HG02588 (cell line): ENCODE measurements at regions not wholly inside any gene's neighbourhood (a gene's known extent, or its start where the extent isn't known, plus 50 kb on each side); places are given as distances from the start of the nearest gene placed in this dataset.

Experiments used
- ATAC-seq: cut with Tn5 transposase; IDR thresholded peaks from one replicate; pipeline ENCODE4 v1.9.1; 2021; ENCODE audit warnings: mild to moderate bottlenecking, moderate library complexity; ENCODE audit not compliant: unreplicated experiment

- no peak for ATAC-seq
These were observed 111.4 kb upstream of the LIMCH1 start for GRCh38 chr4:41426539-41426938.

DNA sequence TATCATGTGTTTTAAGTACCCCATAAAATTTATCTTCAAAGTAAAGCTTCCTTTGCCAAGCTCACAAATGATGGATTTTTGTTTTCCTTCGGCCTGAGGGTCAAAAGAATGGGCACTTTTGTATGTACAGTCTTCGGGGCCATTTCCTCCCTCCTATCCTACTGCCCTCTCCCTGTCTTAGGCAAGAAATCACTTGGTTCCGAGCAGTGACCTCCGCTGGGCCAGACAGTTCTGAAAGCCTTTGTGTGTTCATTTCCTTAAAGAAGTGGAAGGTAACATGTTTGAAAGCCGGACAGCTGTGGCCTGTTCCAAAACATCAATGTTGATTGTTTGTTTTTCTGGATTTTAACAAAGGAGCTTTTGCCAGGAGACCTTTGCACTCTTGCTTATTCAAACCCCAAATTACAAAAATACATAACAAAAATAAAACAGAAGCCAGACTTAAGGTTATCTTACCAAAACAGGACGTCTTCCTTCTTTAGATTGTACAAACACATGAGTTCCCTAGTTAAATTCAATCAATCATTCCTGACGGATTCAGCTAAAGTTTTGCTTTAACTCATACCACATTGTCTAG is 110.6 kb upstream of the LIMCH1 start:
- ATAC-seq: no peak

- no peak for ATAC-seq
These were observed 109.9 kb upstream of the LIMCH1 start for GRCh38 chr4:41427931-41428600.

- no peak for ATAC-seq
These were observed 109.2 kb upstream of the LIMCH1 start for GRCh38 chr4:41428601-41429279.

DNA sequence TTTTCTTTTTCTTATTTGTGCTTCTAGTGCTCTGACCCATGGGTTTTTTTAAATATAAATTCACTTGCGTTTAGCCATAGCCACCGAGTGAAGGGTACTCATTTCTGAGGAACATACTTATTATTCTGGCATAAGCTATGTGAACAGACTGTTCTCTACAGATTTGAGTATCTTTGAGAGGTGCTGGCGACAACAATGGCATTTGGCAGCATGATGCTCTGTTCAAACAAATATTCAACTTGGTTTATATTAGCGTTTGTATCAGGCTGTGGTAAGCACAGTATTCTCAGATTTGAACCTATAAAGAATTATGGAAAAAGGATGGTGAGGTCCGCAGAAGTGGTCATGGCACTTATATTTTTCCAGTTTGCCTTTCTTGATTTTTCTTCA is 108.7 kb upstream of the LIMCH1 start:
- no peak for ATAC-seq

DNA sequence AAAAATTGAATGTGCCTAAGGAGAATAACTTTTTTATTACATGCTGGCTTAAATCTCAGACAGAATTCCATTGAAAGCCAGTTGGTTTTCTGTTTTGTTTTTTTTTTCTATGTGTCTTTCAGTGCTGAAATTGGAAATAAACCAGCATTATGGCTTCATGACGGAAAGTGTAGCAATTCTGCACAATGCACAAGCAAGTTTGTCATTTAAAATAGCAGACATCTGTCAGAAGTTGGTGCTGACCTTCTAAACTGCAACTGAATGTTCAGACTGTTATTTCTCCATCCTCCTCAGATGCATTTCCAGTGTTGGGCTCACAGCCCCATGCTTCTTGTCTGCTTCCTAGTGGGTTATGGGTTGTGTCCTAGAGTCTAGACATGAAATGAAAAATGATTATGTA is 107.2 kb upstream of the LIMCH1 start:
- ATAC-seq: no peak

DNA sequence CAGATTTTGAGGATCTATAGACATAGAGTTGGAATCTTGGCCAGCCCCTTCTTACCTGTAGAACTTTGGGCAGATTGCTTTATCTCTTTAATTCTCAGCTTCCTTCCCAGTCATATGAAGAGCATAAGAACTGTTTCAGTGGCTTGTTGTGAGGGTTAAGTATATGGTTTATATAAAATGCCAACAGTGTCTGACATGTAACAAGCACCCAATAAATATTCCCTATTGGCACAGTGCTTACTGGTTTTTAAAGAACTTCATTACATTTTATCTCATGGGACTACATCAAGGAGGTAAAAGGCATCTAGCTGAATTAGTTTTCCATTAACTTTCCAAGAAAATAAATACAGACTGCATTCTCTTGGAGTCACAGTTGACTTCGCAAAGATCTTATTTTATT is 106.7 kb upstream of the LIMCH1 start:
- ATAC-seq: no peak

DNA sequence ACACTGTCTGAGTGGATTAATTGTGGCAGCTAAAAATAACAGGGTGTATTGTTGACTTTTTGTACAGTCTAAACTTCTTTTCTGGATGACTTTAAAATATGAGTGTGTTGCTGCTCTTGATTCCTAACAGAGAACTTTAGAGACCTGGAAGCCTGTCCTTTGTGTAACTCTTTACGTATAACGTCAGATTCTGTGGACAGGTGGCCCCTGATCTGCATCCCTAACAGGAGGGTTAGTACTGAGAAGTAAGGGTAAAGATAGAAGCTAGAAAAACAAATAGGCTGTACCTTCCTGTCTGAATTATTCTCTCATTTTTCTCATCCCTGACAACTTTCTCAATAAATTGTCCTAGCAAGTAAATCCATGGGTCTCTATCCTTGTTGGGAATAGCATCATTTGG is 105.7 kb upstream of the LIMCH1 start:
- ATAC-seq: no peak

- ATAC-seq: no peak
These were observed 105.1 kb upstream of the LIMCH1 start for GRCh38 chr4:41432881-41433280.

GRCh38 chr4:41433361-41433760 is 104.6 kb upstream of the LIMCH1 start:
- ATAC-seq: no peak

DNA sequence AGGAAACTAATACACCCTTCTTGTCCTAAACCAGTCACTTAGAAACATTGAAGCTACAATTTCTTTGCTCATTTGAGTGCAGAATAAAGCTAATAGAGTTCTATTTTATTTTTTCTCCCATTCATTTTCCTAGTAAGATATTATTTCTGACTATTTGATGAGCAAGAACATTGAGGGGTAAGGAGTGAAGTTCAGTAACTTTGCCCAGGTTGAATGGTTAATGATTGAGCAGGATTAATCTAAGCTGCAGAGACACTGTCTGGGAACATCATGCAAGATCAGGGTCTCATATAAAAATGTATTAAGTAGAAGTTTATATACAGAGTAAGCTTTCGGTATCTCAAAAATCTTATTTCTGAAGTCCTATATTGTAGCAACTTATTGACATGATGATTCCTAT is 102.4 kb upstream of the LIMCH1 start:
- no peak for ATAC-seq

DNA sequence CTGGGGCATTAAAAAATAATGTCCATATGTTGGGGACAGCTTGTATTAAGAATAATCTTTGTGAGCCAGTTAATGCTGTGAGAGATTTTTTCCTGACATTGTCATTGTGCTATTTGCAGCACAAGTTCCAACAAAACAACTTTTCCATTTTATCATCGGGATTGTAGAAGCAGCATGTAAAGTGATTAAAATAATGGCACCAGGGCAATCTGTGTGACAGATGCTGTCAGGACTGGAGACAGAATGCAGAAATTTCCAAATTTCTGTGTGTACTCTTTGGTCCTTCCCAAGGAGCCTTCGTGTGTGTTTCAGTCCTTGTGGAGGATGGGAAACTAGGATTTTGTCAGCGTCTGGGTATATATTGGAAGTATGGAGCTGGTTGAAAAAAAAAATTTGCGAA is 101.5 kb upstream of the LIMCH1 start:
- ATAC-seq: no peak

GRCh38 chr4:41437111-41437536 is 100.8 kb upstream of the LIMCH1 start:
- ATAC-seq: peak; percentile 58

GRCh38 chr4:41438931-41439297 is 99.0 kb upstream of the LIMCH1 start:
- no peak for ATAC-seq

- no peak for ATAC-seq
These were observed 95.1 kb upstream of the LIMCH1 start for GRCh38 chr4:41442810-41443209.

DNA sequence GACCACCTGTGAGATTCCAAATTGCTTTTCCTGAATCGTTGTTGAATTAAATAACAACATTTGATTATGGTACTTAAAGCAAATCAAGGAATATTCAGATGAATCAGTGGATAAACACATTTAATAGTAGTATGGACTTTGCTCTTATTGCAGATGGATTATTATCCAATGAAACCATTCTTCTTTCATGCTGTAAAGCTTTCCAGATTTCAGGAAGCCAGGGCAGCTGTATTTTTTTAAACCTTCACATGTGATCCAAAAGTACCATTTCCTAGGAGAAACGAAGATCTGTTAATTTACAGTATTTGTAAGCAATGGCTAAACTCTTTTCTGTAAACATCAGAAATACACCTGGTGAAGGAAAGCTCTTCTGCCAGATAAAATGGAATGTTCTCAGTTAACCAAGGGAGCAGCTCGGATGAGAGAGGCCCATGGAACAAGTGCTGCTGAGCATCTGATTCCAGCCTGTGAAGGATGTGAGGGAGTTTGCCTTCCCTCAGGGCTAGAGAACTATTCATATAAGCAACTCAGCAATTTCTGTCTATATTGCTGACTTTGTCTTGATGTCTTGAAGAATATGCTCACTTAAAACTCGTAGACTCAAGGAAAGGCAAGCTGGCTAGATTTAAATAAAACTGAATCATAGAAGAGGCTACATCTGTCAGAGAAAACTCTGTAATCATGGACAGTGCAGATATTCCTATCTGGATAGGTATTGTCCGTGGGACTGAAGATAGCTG is 94.4 kb upstream of the LIMCH1 start:
- no peak for ATAC-seq

- ATAC-seq: no peak
These were observed 91.6 kb upstream of the LIMCH1 start for GRCh38 chr4:41446391-41446790.

DNA sequence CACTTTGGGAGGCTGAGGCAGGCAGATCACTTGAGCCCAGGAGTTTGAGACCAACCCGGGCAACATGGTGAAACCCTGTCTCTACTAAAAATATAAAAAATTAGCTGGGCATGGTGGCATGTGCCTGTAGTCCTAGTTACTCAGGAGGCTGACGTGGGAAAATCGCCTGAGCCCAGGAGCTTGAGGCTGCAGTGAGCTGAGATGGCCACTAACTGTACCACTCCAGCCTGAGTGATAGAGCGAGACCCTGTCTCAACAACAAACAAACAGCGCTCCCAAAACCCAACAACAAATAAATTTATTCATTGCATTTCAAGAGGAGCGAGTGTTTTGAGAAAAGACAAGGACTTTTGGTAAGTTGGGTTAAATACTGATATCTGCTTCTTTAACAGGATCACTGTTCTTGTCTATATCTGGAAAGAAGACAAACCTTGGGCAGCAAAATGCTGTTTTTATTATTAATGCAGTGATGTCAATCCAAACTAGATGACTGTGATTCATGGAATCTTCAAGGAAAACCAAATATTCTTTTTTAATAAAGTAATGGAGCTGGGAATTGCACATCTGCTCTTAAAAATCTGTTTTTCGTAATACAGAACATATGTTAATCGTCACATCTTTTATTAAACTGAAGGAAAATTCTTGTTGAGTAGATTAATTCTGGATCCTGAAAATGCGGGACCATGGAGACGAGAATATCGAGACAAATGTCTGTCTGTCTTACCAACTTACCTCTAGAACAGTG is 90.8 kb upstream of the LIMCH1 start:
- no peak for ATAC-seq

- ATAC-seq: no peak
These were observed 89.0 kb upstream of the LIMCH1 start for GRCh38 chr4:41448934-41449333.

- ATAC-seq: no peak
These were observed 86.0 kb upstream of the LIMCH1 start for GRCh38 chr4:41451961-41452360.
